HG03520 (cell line): ENCODE measurements at regions not wholly inside any gene's neighbourhood (a gene's known extent, or its start where the extent isn't known, plus 50 kb on each side); places are given as distances from the start of the nearest gene placed in this dataset.

Experiments
- ATAC-seq: cut with Tn5 transposase; IDR thresholded peaks from one replicate; pipeline ENCODE4 v1.9.1; 2021; ENCODE audit warnings: mild to moderate bottlenecking, moderate library complexity; ENCODE audit not compliant: unreplicated experiment

GRCh38 chr5:153437251-153437650 is 53.2 kb upstream of the GRIA1 start:
- no peak for ATAC-seq

GRCh38 chr5:153439130-153439529 is 51.3 kb upstream of the GRIA1 start:
- ATAC-seq = no peak
